Upper lobe of left lung (tissue), 6 donors: ENCODE measurements at regions not wholly inside any gene's neighbourhood (a gene's known extent, or its start where the extent isn't known, plus 50 kb on each side); places are given as distances from the start of the nearest gene placed in this dataset.
"Not testable (repeated sequence)": the region's sequence is repeated elsewhere in the genome, so short reads cannot be mapped to it uniquely, and the experiment has no call there.

Experiments used
- ATAC-seq, 2 donors: fragments of 200-7000 bp; cut with Tn5 transposase; one replicate each; pipeline ENCODE4 v1.9.1; 2022; ENCODE audit warnings: mild to moderate bottlenecking in 2 of 2, moderate library complexity in 2 of 2; ENCODE audit not compliant: low FRiP score in 2 of 2
- DNase-seq, 2 donors: peaks; one replicate each; pipeline ENCODE4 v3.0.0-alpha.2; 2019 to 2020
- H3K27ac ChIP-seq, 4 donors: fragments of 200-600 bp; sonication (generic); one replicate each; pipeline ENCODE4 v1.5.1; 2016 to 2019
- H3K27me3 ChIP-seq, 4 donors: fragments of 200-600 bp; sonication (generic); one replicate each; pipeline ENCODE4 v1.5.1; 2017 to 2019
- H3K36me3 ChIP-seq, 4 donors: fragments of 200-600 bp; sonication (generic); one replicate each; pipeline ENCODE4 v1.5.1; 2016 to 2019
- H3K4me1 ChIP-seq, 4 donors: fragments of 200-600 bp; sonication (generic); one replicate each; pipeline ENCODE4 v1.5.1; 2018 to 2019
- H3K4me3 ChIP-seq, 4 donors: fragments of 200-600 bp; sonication (generic); one replicate each; pipeline ENCODE4 v1.5.1; 2017 to 2019; ENCODE audit warnings: mild to moderate bottlenecking in 2 of 4, moderate library complexity in 1 of 4
- H3K9me3 ChIP-seq, 4 donors: fragments of 200-600 bp; sonication (generic); one replicate each; pipeline ENCODE4 v1.5.1; 2018 to 2019
- EP300 ChIP-seq, 4 donors: sonication (generic); formaldehyde crosslinking; IDR thresholded peaks; one replicate each; pipeline ENCODE4 v1.5.1; 2017; ENCODE audit warnings: antibody characterized with exemption in 4 of 4, control low read depth in 2 of 4
- POLR2A ChIP-seq, 4 donors: fragments of 450-650 bp; IDR thresholded peaks; one replicate each; pipeline ENCODE4 v1.5.1; 2016 to 2017; ENCODE audit warnings: antibody characterized with exemption in 4 of 4, mild to moderate bottlenecking in 2 of 4
- POLR2AphosphoS5 ChIP-seq, 2 donors: sonication (generic); formaldehyde crosslinking; IDR thresholded peaks; one replicate each; pipeline ENCODE4 v1.5.1; 2017; ENCODE audit warnings: antibody characterized with exemption in 2 of 2
- WGBS, 2 donors: methylation state at CpG; one replicate each; pipeline ENCODE4 v1.1.5; 2017 to 2018; 5-methylcytosine and 5-hydroxymethylcytosine counted together
- TF ChIP-seq, protein P1 (sequence below), 6 experiments: fragments of 450-650 bp in 4 of 6; fragments of 200-600 bp in 2 of 6; sonication (generic) in 2 of 6; IDR thresholded peaks; one replicate each; pipeline ENCODE4 v1.5.1; 2016 to 2019; ENCODE audit warnings: antibody characterized with exemption in 6 of 6
- donor health status: DM: no; HTN: no; CAD: no; lungs with moderate emphysema.
- donor health status: DM: no; HTN: yes; CAD: no; lungs with severe emphysema.

DNA sequence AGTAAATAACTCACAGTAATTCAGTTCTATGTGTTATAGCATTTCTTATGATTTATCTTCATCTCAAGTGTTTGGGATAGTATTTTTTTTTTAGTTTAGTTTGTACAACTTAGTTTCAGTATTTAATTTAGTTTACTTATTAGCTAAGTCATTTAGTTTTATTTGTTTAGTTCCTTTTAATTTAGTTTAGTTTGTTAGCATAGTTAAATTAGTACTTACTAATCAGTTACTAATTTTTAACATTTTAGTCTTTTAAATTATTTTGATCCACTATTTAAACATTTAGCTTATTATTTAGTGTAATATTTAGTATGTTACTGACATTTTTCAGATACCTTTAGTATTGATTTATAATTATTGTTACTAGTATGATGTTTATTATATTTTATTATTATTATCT, 85.2 kb upstream of the SIPA1L2 start:
- Histone ChIP-seq H3K27ac (no peak overlapping the region), H3K4me1 (no peaks in the 10 kb centered on the region), H3K36me3 (no peaks in the 10 kb centered on the region), H3K9me3 (peaks cover 0 to 5% (median 2%) of the 10 kb centered on the region in 4 donors), H3K27me3 (no peaks in the 10 kb centered on the region), H3K4me3 (no peak overlapping the region)
- DNase-seq (no peak), ATAC-seq (no peak)
- TF ChIP-seq, protein P1, sequence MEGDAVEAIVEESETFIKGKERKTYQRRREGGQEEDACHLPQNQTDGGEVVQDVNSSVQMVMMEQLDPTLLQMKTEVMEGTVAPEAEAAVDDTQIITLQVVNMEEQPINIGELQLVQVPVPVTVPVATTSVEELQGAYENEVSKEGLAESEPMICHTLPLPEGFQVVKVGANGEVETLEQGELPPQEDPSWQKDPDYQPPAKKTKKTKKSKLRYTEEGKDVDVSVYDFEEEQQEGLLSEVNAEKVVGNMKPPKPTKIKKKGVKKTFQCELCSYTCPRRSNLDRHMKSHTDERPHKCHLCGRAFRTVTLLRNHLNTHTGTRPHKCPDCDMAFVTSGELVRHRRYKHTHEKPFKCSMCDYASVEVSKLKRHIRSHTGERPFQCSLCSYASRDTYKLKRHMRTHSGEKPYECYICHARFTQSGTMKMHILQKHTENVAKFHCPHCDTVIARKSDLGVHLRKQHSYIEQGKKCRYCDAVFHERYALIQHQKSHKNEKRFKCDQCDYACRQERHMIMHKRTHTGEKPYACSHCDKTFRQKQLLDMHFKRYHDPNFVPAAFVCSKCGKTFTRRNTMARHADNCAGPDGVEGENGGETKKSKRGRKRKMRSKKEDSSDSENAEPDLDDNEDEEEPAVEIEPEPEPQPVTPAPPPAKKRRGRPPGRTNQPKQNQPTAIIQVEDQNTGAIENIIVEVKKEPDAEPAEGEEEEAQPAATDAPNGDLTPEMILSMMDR (IDR thresholded peaks at IDR 0.05) = no peak
- no peak for TF ChIP-seq EP300 (IDR thresholded peaks at IDR 0.05)
- TF ChIP-seq POLR2A (IDR thresholded peaks at IDR 0.05) = no peak
- TF ChIP-seq POLR2AphosphoS5 (IDR thresholded peaks at IDR 0.05) = no peak

DNA sequence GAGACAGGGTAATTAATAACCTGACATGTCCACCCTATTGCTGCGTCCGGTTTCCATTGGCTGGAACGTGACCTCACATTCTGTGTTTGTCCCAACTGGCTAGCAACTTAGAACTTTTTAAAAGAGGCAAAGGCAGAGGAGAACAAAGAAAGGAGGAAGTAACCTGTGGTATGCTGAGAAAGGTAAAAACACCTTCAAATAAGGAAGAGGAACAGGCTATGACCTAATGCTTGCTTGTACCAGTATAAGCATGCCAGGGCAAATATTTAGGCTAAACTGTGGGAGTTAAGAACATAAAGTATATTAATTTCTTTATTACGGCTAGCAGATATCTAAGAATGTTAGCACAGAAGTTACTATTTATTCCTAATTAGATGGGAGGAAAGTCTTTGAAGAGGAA, 87.3 kb upstream of the MAP10 start:
- H3K9me3 ChIP-seq, H3K36me3 ChIP-seq, H3K4me1 ChIP-seq, H3K4me3 ChIP-seq, H3K27me3 ChIP-seq, ATAC-seq, H3K27ac ChIP-seq, DNase-seq: not testable (repeated sequence)
- 86 to 88% methylated on average over 4 of the region's 4 CpGs for WGBS, 2 donors

DNA sequence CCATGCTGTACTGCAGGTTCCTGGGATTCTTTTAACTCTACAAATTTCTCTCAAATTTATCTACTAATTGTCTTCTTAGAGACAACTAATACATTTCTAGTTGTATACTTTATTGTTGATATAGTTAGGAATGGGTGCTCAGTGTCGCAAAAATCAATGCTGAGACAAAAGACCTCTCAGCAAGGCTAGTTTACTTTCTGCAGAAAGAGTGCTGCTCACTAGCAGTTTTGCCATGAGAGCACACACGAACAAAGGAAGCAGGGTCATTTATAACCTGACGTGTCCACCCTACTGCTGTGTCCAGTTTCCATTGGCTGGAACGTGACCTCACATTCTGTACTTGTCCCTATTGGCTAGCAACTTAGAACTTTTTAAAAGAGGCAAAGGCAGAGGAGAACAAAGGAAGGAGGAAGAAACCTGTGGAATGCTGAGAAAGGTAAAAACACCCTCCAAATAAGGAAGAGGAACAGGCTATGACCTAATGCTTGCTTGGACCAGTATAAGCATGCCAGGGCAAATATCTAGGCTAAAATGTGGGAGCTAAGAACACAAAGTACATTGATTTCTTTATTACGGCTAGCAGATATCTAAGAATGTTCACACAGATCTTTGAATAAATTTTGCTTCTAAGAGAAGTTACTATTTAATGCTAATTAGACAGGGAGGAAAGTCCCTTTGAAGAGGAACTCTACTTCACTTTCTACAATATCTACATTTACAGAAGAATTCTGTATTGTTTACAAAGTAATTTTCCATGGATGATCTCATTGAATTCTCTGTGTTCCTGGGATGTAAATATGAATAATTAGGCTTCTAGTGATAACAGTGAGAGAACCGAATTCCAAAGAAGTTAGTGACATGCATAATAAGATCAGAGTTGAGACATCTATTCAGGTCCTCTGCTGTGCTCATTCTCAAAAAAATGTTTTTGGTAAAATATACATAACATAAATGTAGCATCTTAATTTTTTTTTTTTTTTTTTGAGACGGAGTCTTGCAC, 86.0 kb upstream of the MAP10 start:
- no peaks in the 10 kb centered on the region for H3K27me3 ChIP-seq
- TF ChIP-seq POLR2AphosphoS5 (IDR thresholded peaks at IDR 0.05) (no peak), POLR2A (IDR thresholded peaks at IDR 0.05) (no peak), EP300 (IDR thresholded peaks at IDR 0.05) (no peak)
- TF ChIP-seq, protein P1 (IDR thresholded peaks at IDR 0.05) = no peak
- H3K27ac ChIP-seq = no peak overlapping the region
- DNase-seq (no peak), ATAC-seq (no peak)
- no peaks in the 10 kb centered on the region for H3K36me3 ChIP-seq
- no peaks in the 10 kb centered on the region for H3K4me1 ChIP-seq
- no peak overlapping the region for H3K4me3 ChIP-seq
- 85 to 86% methylated on average over 7 of the region's 7 CpGs for WGBS, 2 donors
- H3K9me3 ChIP-seq = no peaks in the 10 kb centered on the region

DNA sequence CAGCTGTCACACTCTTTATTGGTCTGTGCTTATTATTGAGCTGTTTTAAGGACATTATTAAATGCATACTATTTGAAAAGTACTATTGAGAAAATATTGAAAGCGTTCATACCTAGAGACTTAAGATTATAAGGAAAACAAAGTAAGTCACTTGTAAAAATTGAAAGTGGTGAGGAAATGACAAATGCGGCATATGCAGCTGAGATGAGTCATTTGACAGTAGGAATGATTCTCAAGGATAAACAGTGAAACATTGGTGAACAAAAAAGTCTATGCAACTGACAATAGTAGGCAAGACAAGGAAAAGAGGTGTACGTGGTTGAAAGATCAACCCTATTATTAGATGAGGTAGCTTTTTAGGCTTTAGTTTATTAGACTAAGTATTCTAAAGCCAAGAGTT, 82.6 kb upstream of the MAP10 start:
- WGBS, 2 donors = 91 to 94% methylated on average over 3 of the region's 3 CpGs

DNA sequence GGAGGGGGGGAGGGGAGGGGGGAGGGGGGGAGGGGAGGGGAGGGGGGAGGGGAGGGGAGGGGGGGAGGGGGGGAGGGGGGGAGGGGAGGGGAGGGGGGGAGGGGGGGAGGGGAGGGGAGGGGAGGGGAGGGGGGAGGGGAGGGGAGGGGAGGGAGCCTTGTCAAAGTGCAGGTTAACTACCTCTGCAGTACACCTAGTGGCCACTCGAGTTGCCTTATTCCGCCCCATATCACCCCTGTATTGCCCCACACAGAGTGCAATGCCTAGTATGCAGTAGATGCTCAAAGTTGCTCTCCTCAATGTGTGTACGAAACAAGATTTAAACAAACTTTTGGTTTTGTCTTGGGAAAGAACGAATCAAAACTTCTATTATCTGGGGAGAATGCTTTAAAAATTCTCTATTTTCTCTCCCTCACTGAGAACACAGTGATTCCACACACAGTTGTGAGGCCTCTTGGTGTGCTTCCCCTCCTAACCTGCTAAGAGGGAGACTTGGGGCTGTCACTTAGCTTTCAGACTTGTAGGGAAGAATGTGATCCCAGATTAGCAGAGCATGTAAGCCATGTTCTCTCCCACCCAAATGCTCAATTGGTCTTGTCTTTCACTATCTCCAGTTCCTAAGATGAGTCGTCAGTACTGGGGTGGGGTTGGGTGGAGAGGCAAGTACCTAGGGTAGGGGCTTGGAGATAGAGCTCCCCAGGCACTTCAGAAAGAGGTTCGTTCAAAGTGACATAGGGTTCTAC, 79.7 kb upstream of the MAP10 start:
- WGBS, 2 donors = 71 to 86% methylated on average over 4 to 6 of the region's 6 CpGs
- Histone ChIP-seq H3K4me3 (no peak overlapping the region), H3K27me3 (no peaks in the 10 kb centered on the region), H3K9me3 (no peaks in the 10 kb centered on the region), H3K27ac (no peak overlapping the region), H3K36me3 (no peaks in the 10 kb centered on the region), H3K4me1 (no peaks in the 10 kb centered on the region)
- no peak for ATAC-seq
- TF ChIP-seq POLR2A (IDR thresholded peaks at IDR 0.05) (no peak), POLR2AphosphoS5 (IDR thresholded peaks at IDR 0.05) (no peak), EP300 (IDR thresholded peaks at IDR 0.05) (no peak)
- TF ChIP-seq, protein P1 (IDR thresholded peaks at IDR 0.05) = no peak
- DNase-seq = no peak

More for the DNA sequence above, 82.6 kb upstream of the MAP10 start:
- Histone ChIP-seq H3K4me3 (no peak overlapping the region), H3K36me3 (no peaks in the 10 kb centered on the region), H3K9me3 (no peaks in the 10 kb centered on the region), H3K4me1 (no peaks in the 10 kb centered on the region), H3K27me3 (no peaks in the 10 kb centered on the region), H3K27ac (no peak overlapping the region)
- TF ChIP-seq POLR2A (IDR thresholded peaks at IDR 0.05) (no peak), EP300 (IDR thresholded peaks at IDR 0.05) (no peak), POLR2AphosphoS5 (IDR thresholded peaks at IDR 0.05) (no peak)
- TF ChIP-seq, protein P1 (IDR thresholded peaks at IDR 0.05) = no peak
- ATAC-seq (no peak), DNase-seq (no peak)
